ENCODE measurements at regions not wholly inside any gene's neighbourhood (a gene's known extent, or its start where the extent isn't known, plus 50 kb on each side); places are given as distances from the start of the nearest gene placed in this dataset.

GRCh38 chr14:101340556-101340955, 220.7 kb upstream of the DIO3 start:
- H3K9me3 ChIP-seq (ENCODE audit: insufficient read depth, low read length, severe bottlenecking) = no peaks in the 10 kb centered on the region
- no peaks in the 10 kb centered on the region for H3K79me2 ChIP-seq (ENCODE audit: insufficient read depth, low read length)
- TF ChIP-seq CTCF (IDR thresholded peaks at IDR 0.05; ENCODE audit: borderline replicate concordance, extremely low read depth, low read length, poor library complexity, severe bottlenecking) (no peak), EZH2 (IDR thresholded peaks at IDR 0.05; ENCODE audit: borderline replicate concordance, low read depth, low read length, severe bottlenecking) (no peak)
- H3K4me1 ChIP-seq (ENCODE audit: insufficient read depth, low read length) = no peaks in the 10 kb centered on the region
- H3K36me3 ChIP-seq (ENCODE audit: insufficient read depth, low read length) = no peaks in the 10 kb centered on the region
- ATAC-seq (ENCODE audit: insufficient read depth, low read depth) = no peak
- H3K4me3 ChIP-seq (ENCODE audit: low read depth in 1 of 2, low read length in 2 of 2) = no peak overlapping the region
- no peaks in the 10 kb centered on the region for H4K20me1 ChIP-seq (ENCODE audit: insufficient read depth, low read length)
- H3K27ac ChIP-seq (ENCODE audit: low read length) = no peak overlapping the region
- H3K9ac ChIP-seq (ENCODE audit: low read depth, low read length) = no peak overlapping the region
- no peak overlapping the region for H2AFZ ChIP-seq (ENCODE audit: low read depth, low read length)
- no peak overlapping the region for H3K4me2 ChIP-seq (ENCODE audit: insufficient read depth, low read length)
- H3K27me3 ChIP-seq (ENCODE audit: insufficient read depth, low read length, poor library complexity) = peaks cover 32% of the 10 kb centered on the region
- DNase-seq = no peak

- H3K4me1 ChIP-seq (ENCODE audit: insufficient read depth, low read length) = no peaks in the 10 kb centered on the region
- no peak overlapping the region for H3K27ac ChIP-seq (ENCODE audit: low read length)
- no peak for ATAC-seq (ENCODE audit: insufficient read depth, low read depth)
- peaks cover 3% of the 10 kb centered on the region for H3K27me3 ChIP-seq (ENCODE audit: insufficient read depth, low read length, poor library complexity)
- DNase-seq = no peak
- H3K9me3 ChIP-seq (ENCODE audit: insufficient read depth, low read length, severe bottlenecking) = peaks cover 20% of the 10 kb centered on the region
- H4K20me1 ChIP-seq (ENCODE audit: insufficient read depth, low read length) = no peaks in the 10 kb centered on the region
- H3K79me2 ChIP-seq (ENCODE audit: insufficient read depth, low read length) = no peaks in the 10 kb centered on the region
- H2AFZ ChIP-seq (ENCODE audit: low read depth, low read length) = no peak overlapping the region
- H3K4me3 ChIP-seq (ENCODE audit: low read depth in 1 of 2, low read length in 2 of 2) = no peak overlapping the region
- TF ChIP-seq EZH2 (IDR thresholded peaks at IDR 0.05; ENCODE audit: borderline replicate concordance, low read depth, low read length, severe bottlenecking) (no peak), CTCF (IDR thresholded peaks at IDR 0.05; ENCODE audit: borderline replicate concordance, extremely low read depth, low read length, poor library complexity, severe bottlenecking) (no peak)
- no peak overlapping the region for H3K4me2 ChIP-seq (ENCODE audit: insufficient read depth, low read length)
- no peak overlapping the region for H3K9ac ChIP-seq (ENCODE audit: low read depth, low read length)
- H3K36me3 ChIP-seq (ENCODE audit: insufficient read depth, low read length) = no peaks in the 10 kb centered on the region
Measured at GRCh38 chr14:101347893-101348777, 213.2 kb upstream of the DIO3 start.

GRCh38 chr14:101349108-101349507, 212.2 kb upstream of the DIO3 start:
- H3K27ac ChIP-seq (ENCODE audit: low read length) = no peak overlapping the region
- H3K4me2 ChIP-seq (ENCODE audit: insufficient read depth, low read length) = no peak overlapping the region
- H2AFZ ChIP-seq (ENCODE audit: low read depth, low read length) = no peak overlapping the region
- H3K4me1 ChIP-seq (ENCODE audit: insufficient read depth, low read length) = no peaks in the 10 kb centered on the region
- no peaks in the 10 kb centered on the region for H3K36me3 ChIP-seq (ENCODE audit: insufficient read depth, low read length)
- no peaks in the 10 kb centered on the region for H4K20me1 ChIP-seq (ENCODE audit: insufficient read depth, low read length)
- ATAC-seq (ENCODE audit: insufficient read depth, low read depth) (no peak), DNase-seq (no peak)
- TF ChIP-seq EZH2 (IDR thresholded peaks at IDR 0.05; ENCODE audit: borderline replicate concordance, low read depth, low read length, severe bottlenecking) (no peak), CTCF (IDR thresholded peaks at IDR 0.05; ENCODE audit: borderline replicate concordance, extremely low read depth, low read length, poor library complexity, severe bottlenecking) (no peak)
- peaks cover 3% of the 10 kb centered on the region for H3K27me3 ChIP-seq (ENCODE audit: insufficient read depth, low read length, poor library complexity)
- H3K9me3 ChIP-seq (ENCODE audit: insufficient read depth, low read length, severe bottlenecking) = peaks cover 20% of the 10 kb centered on the region
- H3K79me2 ChIP-seq (ENCODE audit: insufficient read depth, low read length) = no peaks in the 10 kb centered on the region
- no peak overlapping the region for H3K9ac ChIP-seq (ENCODE audit: low read depth, low read length)
- H3K4me3 ChIP-seq (ENCODE audit: low read depth in 1 of 2, low read length in 2 of 2) = no peak overlapping the region
